CD14-positive monocyte (primary cell): ENCODE measurements at regions not wholly inside any gene's neighbourhood (a gene's known extent, or its start where the extent isn't known, plus 50 kb on each side); places are given as distances from the start of the nearest gene placed in this dataset.

ENCODE experiments used
- DNase-seq, 3 donors: peaks; one replicate each; pipeline ENCODE4 v3.0.0-alpha.2; 2011 to 2022
- H2AFZ ChIP-seq: 2 replicates; pipeline ENCODE4 v1.6.0; 2012; ENCODE audit warnings: mild to moderate bottlenecking, low read depth, low read length, inconsistent platforms; ENCODE audit not compliant: insufficient read depth, poor library complexity, severe bottlenecking
- H3K27ac ChIP-seq, 2 donors: 1 replicate in 1 of 2; 2 replicates in 1 of 2; pipeline ENCODE4 v1.5.1; 2012 to 2013; ENCODE audit warnings: low read length in 2 of 2, control low read depth in 1 of 2, inconsistent platforms in 1 of 2, low read depth in 1 of 2, mild to moderate bottlenecking in 1 of 2
- H3K27me3 ChIP-seq, 2 donors: one replicate each; pipeline versions ENCODE4 v1.6.0 to v1.6.1; 2011 to 2013; ENCODE audit warnings: low read length in 2 of 2; ENCODE audit not compliant: control insufficient read depth in 2 of 2, insufficient read depth in 2 of 2
- H3K36me3 ChIP-seq, 2 donors: replicated peaks in 1 of 2; 1 replicate in 1 of 2; 2 replicates in 1 of 2; pipeline versions ENCODE4 v1.5.1 to v1.6.1; 2012 to 2013; ENCODE audit warnings: low read length in 2 of 2, control low read depth in 1 of 2, inconsistent platforms in 1 of 2, mild to moderate bottlenecking in 1 of 2; ENCODE audit not compliant: insufficient read depth in 2 of 2, control insufficient read depth in 1 of 2
- H3K4me1 ChIP-seq, 2 donors: 1 replicate in 1 of 2; 2 replicates in 1 of 2; pipeline versions ENCODE4 v1.5.1 to v1.6.1; 2012 to 2013; ENCODE audit warnings: low read length in 2 of 2, control low read depth in 1 of 2, inconsistent platforms in 1 of 2, mild to moderate bottlenecking in 1 of 2, moderate library complexity in 1 of 2; ENCODE audit not compliant: insufficient read depth in 2 of 2, control insufficient read depth in 1 of 2
- H3K4me2 ChIP-seq: replicated peaks from 2 replicates; pipeline ENCODE3; 2012; ENCODE audit warnings: low read length, moderate library complexity, mild to moderate bottlenecking; ENCODE audit not compliant: poor library complexity, severe bottlenecking; ENCODE audit errors: extremely low read depth
- H3K4me3 ChIP-seq, 3 experiments: fragments of 200-600 bp in 1 of 3; sonication (generic) in 1 of 3; replicated peaks in 1 of 3; 1 replicate in 2 of 3; 2 replicates in 1 of 3; pipeline ENCODE4 v1.5.1; 2011 to 2013; ENCODE audit warnings: low read length in 3 of 3, mild to moderate bottlenecking in 3 of 3, control low read depth in 2 of 3, low read depth in 2 of 3, inconsistent platforms in 1 of 3, moderate library complexity in 1 of 3
- H3K79me2 ChIP-seq: 2 replicates; pipeline ENCODE4 v1.6.0; 2012; ENCODE audit warnings: mild to moderate bottlenecking, control low read depth, inconsistent platforms, low read length, moderate library complexity; ENCODE audit not compliant: insufficient read depth
- H3K9ac ChIP-seq: 2 replicates; pipeline ENCODE4 v1.6.0; 2017; ENCODE audit warnings: low read length, mild to moderate bottlenecking; ENCODE audit not compliant: insufficient read depth, poor library complexity, severe bottlenecking
- H3K9me3 ChIP-seq, 2 donors: replicated peaks in 1 of 2; 1 replicate in 1 of 2; 2 replicates in 1 of 2; pipeline versions ENCODE4 v1.5.1 to v1.6.1; 2012 to 2013; ENCODE audit warnings: low read length in 2 of 2, control low read depth in 1 of 2; ENCODE audit not compliant: control insufficient read depth in 1 of 2, insufficient read depth in 1 of 2
- H4K20me1 ChIP-seq: 2 replicates; pipeline ENCODE4 v1.6.0; 2012; ENCODE audit warnings: mild to moderate bottlenecking, low read length, control low read depth, moderate library complexity; ENCODE audit not compliant: insufficient read depth
- H3K27ac Mint-ChIP-seq, 7 donors: one replicate each; pipeline ENCODE4 v1.8.0; 2020; ENCODE audit warnings: mild to moderate bottlenecking in 7 of 7, mixed read lengths in 7 of 7, moderate library complexity in 6 of 7, inconsistent platforms in 2 of 7
- H3K27me3 Mint-ChIP-seq, 3 donors: one replicate each; pipeline ENCODE4 v1.8.0; 2021 to 2022; ENCODE audit warnings: low read depth in 3 of 3, mild to moderate bottlenecking in 3 of 3, mixed read lengths in 3 of 3, moderate library complexity in 3 of 3, inconsistent platforms in 1 of 3
- H3K36me3 Mint-ChIP-seq, 2 donors: one replicate each; pipeline ENCODE4 v1.8.0; 2020; ENCODE audit warnings: mixed read lengths in 2 of 2, inconsistent platforms in 1 of 2, mild to moderate bottlenecking in 1 of 2
- H3K4me1 Mint-ChIP-seq: one replicate; pipeline ENCODE4 v1.8.0; 2020; ENCODE audit warnings: mild to moderate bottlenecking, mixed read lengths
- H3K4me3 Mint-ChIP-seq, 2 donors: one replicate each; pipeline ENCODE4 v1.8.0; 2020; ENCODE audit warnings: mild to moderate bottlenecking in 2 of 2, mixed read lengths in 2 of 2, moderate library complexity in 1 of 2
- H3K9me3 Mint-ChIP-seq, 7 donors: one replicate each; pipeline ENCODE4 v1.8.0; 2020 to 2022; ENCODE audit warnings: mixed read lengths in 7 of 7, mild to moderate bottlenecking in 6 of 7, moderate library complexity in 6 of 7, inconsistent platforms in 2 of 7
- WGBS: methylation state at CpG from one replicate; pipeline ENCODE4 v1.1.5; 2013; ENCODE audit warnings: missing lambda C conversion rate; ENCODE audit not compliant: insufficient coverage; 5-methylcytosine and 5-hydroxymethylcytosine counted together
- intact Hi-C, 2 donors: fragments of 100-400 bp; cut with micrococcal nuclease; formaldehyde crosslinking; loops; one replicate each; pipeline versions ENCODE4 v1.15.0 to v1.15.1; 2023
- TF ChIP-seq, protein P1 (sequence below): fragments of 200-600 bp; IDR thresholded peaks from one replicate; pipeline ENCODE4 v1.8.0; 2022; ENCODE audit warnings: antibody characterized with exemption, mild to moderate bottlenecking

DNA sequence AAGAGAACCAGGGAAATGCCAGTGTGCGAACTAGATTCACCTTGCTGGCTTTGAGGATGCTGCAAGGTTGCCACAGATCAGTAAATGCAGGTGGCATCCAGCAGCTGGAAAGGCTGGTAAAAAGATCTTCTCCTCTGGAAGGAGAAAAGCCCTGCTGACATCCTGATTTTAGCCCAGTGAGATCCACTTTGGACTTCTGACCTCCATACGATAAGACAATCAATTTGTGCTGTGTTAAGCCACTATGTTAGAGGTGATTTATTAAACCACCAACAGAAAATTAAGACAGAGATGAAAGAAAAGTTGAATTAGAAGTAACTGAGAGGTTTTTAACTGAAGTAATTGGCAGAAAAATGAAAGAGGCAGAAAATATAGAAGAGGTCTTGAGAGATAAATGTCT lies 283.8 kb upstream of the CDH12 start:
- intact Hi-C loops = no loop called here
- no peaks in the 10 kb centered on the region for H3K4me1 Mint-ChIP-seq
- H3K4me1 ChIP-seq = no peaks in the 10 kb centered on the region
- no peak overlapping the region for H2AFZ ChIP-seq
- H3K9me3 ChIP-seq = no peaks in the 10 kb centered on the region
- TF ChIP-seq, protein P1, sequence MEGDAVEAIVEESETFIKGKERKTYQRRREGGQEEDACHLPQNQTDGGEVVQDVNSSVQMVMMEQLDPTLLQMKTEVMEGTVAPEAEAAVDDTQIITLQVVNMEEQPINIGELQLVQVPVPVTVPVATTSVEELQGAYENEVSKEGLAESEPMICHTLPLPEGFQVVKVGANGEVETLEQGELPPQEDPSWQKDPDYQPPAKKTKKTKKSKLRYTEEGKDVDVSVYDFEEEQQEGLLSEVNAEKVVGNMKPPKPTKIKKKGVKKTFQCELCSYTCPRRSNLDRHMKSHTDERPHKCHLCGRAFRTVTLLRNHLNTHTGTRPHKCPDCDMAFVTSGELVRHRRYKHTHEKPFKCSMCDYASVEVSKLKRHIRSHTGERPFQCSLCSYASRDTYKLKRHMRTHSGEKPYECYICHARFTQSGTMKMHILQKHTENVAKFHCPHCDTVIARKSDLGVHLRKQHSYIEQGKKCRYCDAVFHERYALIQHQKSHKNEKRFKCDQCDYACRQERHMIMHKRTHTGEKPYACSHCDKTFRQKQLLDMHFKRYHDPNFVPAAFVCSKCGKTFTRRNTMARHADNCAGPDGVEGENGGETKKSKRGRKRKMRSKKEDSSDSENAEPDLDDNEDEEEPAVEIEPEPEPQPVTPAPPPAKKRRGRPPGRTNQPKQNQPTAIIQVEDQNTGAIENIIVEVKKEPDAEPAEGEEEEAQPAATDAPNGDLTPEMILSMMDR = no peak
- no peaks in the 10 kb centered on the region for H3K9me3 Mint-ChIP-seq
- H3K27ac ChIP-seq = no peak overlapping the region
- no peak overlapping the region for H3K27ac Mint-ChIP-seq
- 81% methylated on average over 1 of the region's 2 CpGs for WGBS
- no peak overlapping the region for H3K9ac ChIP-seq
- H3K36me3 Mint-ChIP-seq = no peaks in the 10 kb centered on the region
- H3K27me3 Mint-ChIP-seq = no peaks in the 10 kb centered on the region
- no peaks in the 10 kb centered on the region for H3K36me3 ChIP-seq
- H3K4me2 ChIP-seq = no peak overlapping the region
- H3K4me3 Mint-ChIP-seq = no peak overlapping the region
- no peak for DNase-seq
- H3K4me3 ChIP-seq = no peak overlapping the region
- no peaks in the 10 kb centered on the region for H3K79me2 ChIP-seq
- H3K27me3 ChIP-seq = no peaks in the 10 kb centered on the region
- no peaks in the 10 kb centered on the region for H4K20me1 ChIP-seq

- Histone ChIP-seq H3K36me3 (no peaks in the 10 kb centered on the region), H3K9me3 (peaks cover 0 to 3% of the 10 kb centered on the region in 2 donors), H3K4me3 (no peak overlapping the region), H3K4me2 (no peak overlapping the region), H3K27me3 (no peaks in the 10 kb centered on the region), H2AFZ (no peak overlapping the region), H3K4me1 (no peaks in the 10 kb centered on the region), H3K27ac (no peak overlapping the region), H4K20me1 (no peaks in the 10 kb centered on the region), H3K79me2 (no peaks in the 10 kb centered on the region), H3K9ac (no peak overlapping the region)
- DNase-seq = no peak
- no CpG with 5 or more reads among the region's 2 CpGs for WGBS
- Mint-ChIP-seq H3K9me3 (peaks cover 0 to 5% (median 0%) of the 10 kb centered on the region in 7 donors), H3K36me3 (no peaks in the 10 kb centered on the region), H3K27ac (no peak overlapping the region), H3K4me1 (no peaks in the 10 kb centered on the region), H3K4me3 (no peak overlapping the region), H3K27me3 (no peaks in the 10 kb centered on the region)
- TF ChIP-seq, protein P1 = no peak
- intact Hi-C loops = no loop called here
Measured at GRCh38 chr5:23132231-23132630, 279.1 kb upstream of the CDH12 start.
